ENCODE measurements at regions not wholly inside any gene's neighbourhood (a gene's known extent, or its start where the extent isn't known, plus 50 kb on each side); places are given as distances from the start of the nearest gene placed in this dataset.

DNA sequence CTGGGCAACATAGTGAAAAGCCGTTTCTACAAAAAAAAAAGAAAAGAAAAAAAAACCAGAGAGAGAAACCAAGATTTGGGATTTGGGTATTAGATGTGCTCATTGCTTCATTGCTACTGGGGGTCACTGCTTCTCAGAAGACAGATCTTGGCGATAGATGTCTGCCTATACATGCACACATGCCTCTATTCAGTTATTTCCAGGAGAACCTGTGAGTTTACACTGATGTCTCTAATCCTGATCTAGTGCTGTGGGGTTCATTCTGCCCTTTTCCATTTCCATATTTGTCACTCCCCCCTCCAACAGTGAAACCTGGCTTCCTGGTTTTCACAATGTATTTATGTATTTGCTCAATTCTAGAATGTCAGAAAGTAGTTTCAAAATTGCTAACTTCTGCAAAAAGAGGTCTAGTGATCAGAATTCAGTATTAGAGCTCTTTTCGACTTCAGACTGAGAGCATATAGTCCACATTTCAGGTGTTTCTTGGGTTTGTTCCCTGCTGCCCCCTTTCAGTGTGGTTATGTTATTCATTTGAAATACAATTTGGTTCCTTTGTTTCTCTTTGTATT is 111.0 kb downstream of the SLC25A47 start:
- Histone ChIP-seq H3K36me3 (ENCODE audit: insufficient read depth, insufficient read length, low read length) (no peaks in the 10 kb centered on the region), H3K4me1 (ENCODE audit: insufficient read depth, insufficient read length) (peaks cover 3% of the 10 kb centered on the region), H3K27me3 (ENCODE audit: insufficient read depth, insufficient read length) (no peaks in the 10 kb centered on the region), H3K4me3 (ENCODE audit: insufficient read length, low read depth) (no peak overlapping the region), H3K9ac (ENCODE audit: insufficient read length, low read depth) (no peak overlapping the region), H3K9me3 (ENCODE audit: insufficient read depth, low read length) (no peaks in the 10 kb centered on the region)
- no peak for DNase-seq (ENCODE audit: low read depth, low spot score)
- TF ChIP-seq SUZ12 (IDR thresholded peaks at IDR 0.05; ENCODE audit: extremely low read depth, insufficient read depth, insufficient read length), result no peak
- TF ChIP-seq ZNF274 (IDR thresholded peaks at IDR 0.05; ENCODE audit: low read depth, low read length), result no peak
- TF ChIP-seq YY1 (IDR thresholded peaks at IDR 0.05; ENCODE audit: insufficient read depth, insufficient read length), result no peak

DNA sequence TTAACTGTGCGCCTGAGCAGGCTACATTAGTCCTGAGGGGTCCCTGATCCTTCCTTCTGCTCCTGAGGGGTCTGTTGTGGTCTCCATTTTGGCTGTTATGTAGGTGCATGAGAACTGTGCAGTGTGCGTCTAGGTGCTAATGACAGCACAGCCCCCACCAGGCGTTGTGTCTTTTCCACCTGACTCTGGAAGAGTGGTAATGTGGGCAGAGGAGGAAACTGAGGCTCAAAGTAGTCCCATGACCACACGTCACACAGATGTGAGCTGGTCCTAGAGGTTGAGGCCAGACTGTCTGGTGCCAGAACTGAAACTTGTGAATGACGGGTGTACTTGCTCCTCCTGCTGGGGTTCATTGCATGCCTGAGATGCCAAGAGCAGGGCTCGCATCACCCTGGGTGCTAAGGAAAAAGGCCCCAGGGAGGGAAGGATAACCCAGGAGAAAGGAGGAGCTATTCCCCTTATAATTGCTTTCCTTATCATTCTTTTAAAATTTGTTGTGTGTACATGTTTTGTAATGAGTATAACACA is 111.8 kb downstream of the SLC25A47 start:
- Histone ChIP-seq H3K9me3 (ENCODE audit: insufficient read depth, low read length) (no peaks in the 10 kb centered on the region), H3K36me3 (ENCODE audit: insufficient read depth, insufficient read length, low read length) (no peaks in the 10 kb centered on the region), H3K4me1 (ENCODE audit: insufficient read depth, insufficient read length) (peaks cover 3% of the 10 kb centered on the region), H3K27me3 (ENCODE audit: insufficient read depth, insufficient read length) (no peaks in the 10 kb centered on the region), H3K4me3 (ENCODE audit: insufficient read length, low read depth) (no peak overlapping the region), H3K9ac (ENCODE audit: insufficient read length, low read depth) (no peak overlapping the region)
- TF ChIP-seq ZNF274 (IDR thresholded peaks at IDR 0.05; ENCODE audit: low read depth, low read length) (no peak), YY1 (IDR thresholded peaks at IDR 0.05; ENCODE audit: insufficient read depth, insufficient read length) (no peak), SUZ12 (IDR thresholded peaks at IDR 0.05; ENCODE audit: extremely low read depth, insufficient read depth, insufficient read length) (no peak)
- no peak for DNase-seq (ENCODE audit: low read depth, low spot score)

GRCh38 chr14:100435459-100435858 is 112.3 kb downstream of the SLC25A47 start:
- no peaks in the 10 kb centered on the region for H3K27me3 ChIP-seq (ENCODE audit: insufficient read depth, insufficient read length)
- TF ChIP-seq SUZ12 (IDR thresholded peaks at IDR 0.05; ENCODE audit: extremely low read depth, insufficient read depth, insufficient read length) (no peak), ZNF274 (IDR thresholded peaks at IDR 0.05; ENCODE audit: low read depth, low read length) (no peak), YY1 (IDR thresholded peaks at IDR 0.05; ENCODE audit: insufficient read depth, insufficient read length) (no peak)
- no peaks in the 10 kb centered on the region for H3K36me3 ChIP-seq (ENCODE audit: insufficient read depth, insufficient read length, low read length)
- H3K9me3 ChIP-seq (ENCODE audit: insufficient read depth, low read length), result no peaks in the 10 kb centered on the region
- no peak for DNase-seq (ENCODE audit: low read depth, low spot score)
- peaks cover 3% of the 10 kb centered on the region for H3K4me1 ChIP-seq (ENCODE audit: insufficient read depth, insufficient read length)
- no peak overlapping the region for H3K9ac ChIP-seq (ENCODE audit: insufficient read length, low read depth)
- H3K4me3 ChIP-seq (ENCODE audit: insufficient read length, low read depth), result no peak overlapping the region

DNA sequence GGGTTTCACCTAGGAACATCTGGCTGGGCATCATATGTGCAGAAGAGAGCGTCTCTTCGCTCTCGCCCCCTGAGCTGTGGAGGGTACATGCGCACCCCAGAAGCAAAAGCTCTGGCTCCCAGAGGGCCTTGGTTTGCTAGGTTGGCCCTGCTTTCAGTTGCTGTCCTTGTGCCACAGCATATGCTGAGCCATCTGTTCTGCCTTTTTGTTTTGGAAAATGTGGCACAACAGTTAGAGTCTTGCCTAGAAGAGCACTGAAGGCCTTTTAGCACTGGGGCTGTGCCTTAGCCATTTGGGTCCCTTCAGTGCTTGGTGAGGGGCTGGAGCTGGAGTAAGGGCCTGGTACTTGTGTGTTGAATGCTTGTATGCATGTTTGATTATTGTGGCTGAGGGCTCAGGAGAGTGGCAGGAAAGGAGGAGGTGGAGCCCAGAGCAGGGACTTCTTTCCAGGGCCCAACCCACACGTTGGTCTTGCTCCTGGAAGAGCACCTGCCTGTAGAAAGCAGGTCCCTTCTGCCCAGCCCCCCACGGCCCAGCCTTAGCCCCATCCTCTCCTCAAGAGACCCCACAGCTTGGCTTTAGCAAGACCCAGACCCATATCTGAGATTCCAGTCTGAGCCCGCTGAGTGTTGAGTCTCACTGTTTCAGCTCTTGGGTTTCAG is 113.7 kb downstream of the SLC25A47 start:
- H3K4me1 ChIP-seq (ENCODE audit: insufficient read depth, insufficient read length), result peaks cover 3% of the 10 kb centered on the region
- no peak overlapping the region for H3K4me3 ChIP-seq (ENCODE audit: insufficient read length, low read depth)
- TF ChIP-seq SUZ12 (IDR thresholded peaks at IDR 0.05; ENCODE audit: extremely low read depth, insufficient read depth, insufficient read length) (no peak), ZNF274 (IDR thresholded peaks at IDR 0.05; ENCODE audit: low read depth, low read length) (no peak), YY1 (IDR thresholded peaks at IDR 0.05; ENCODE audit: insufficient read depth, insufficient read length) (no peak)
- H3K9me3 ChIP-seq (ENCODE audit: insufficient read depth, low read length), result no peaks in the 10 kb centered on the region
- H3K9ac ChIP-seq (ENCODE audit: insufficient read length, low read depth), result no peak overlapping the region
- H3K36me3 ChIP-seq (ENCODE audit: insufficient read depth, insufficient read length, low read length), result no peaks in the 10 kb centered on the region
- DNase-seq (ENCODE audit: low read depth, low spot score), result no peak
- H3K27me3 ChIP-seq (ENCODE audit: insufficient read depth, insufficient read length), result no peaks in the 10 kb centered on the region

DNA sequence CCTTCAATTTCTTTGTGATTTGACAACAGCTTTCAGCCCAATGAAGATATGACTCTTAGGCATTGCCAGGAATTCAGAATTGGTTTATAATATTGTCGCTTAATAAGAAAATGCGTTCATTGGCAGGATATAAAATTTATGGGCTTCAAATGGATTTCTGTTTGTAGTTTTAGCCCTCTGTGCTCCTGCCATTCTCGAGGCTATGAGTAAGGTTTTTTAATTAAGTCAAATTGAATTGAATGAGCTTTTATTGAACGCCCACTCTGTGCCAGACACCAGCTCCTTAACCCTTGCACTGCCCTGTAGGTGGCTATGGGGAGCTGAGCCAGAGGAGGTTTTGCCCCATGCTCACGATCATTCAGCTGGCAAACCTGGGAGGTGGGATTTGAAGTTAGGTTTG is 115.1 kb downstream of the SLC25A47 start:
- TF ChIP-seq YY1 (IDR thresholded peaks at IDR 0.05; ENCODE audit: insufficient read depth, insufficient read length) (no peak), ZNF274 (IDR thresholded peaks at IDR 0.05; ENCODE audit: low read depth, low read length) (no peak), SUZ12 (IDR thresholded peaks at IDR 0.05; ENCODE audit: extremely low read depth, insufficient read depth, insufficient read length) (no peak)
- DNase-seq (ENCODE audit: low read depth, low spot score), result no peak

DNA sequence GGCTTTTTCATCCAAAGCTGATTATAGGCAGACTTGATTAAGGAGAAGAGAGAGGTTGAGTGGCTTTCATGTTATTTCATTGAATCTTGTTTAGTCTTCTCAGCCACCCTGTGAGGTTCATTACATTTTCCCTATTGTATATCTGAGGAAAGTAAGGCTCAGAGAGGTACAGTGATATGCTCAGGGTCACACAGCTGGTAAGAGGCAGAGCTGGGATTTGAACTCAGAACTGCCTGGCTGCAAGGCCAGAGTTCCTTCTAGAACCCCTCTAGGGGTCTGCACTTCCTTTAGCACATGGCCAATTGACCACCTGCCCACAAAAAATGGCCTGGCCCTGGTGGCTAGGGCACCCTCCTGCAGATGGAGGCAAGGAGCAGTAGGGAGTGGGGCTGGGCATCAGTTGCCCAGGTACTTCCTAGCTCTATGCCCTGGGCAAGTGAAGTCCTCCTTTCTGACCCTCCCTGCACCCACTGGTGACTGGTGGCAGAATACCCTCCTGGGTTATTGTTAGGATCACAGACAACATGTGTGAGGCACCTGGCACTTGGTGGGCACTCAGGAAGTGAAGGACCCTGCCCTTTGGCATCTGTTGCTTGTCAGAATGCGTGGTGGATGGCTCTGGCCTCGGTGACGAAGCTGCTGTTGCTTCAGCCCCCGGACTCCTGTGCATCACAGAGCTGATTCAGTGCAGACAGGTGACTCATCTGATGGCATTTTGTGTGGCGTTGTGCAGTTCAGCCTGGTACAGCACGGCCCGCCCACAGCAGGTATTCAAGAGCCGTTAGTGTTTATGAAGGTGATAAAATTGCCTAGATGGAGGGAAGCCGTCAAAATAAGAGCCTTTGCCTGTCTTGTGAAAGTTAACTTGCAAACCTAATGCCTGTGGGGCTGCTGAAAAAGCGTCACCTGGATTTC is 115.8 kb downstream of the SLC25A47 start:
- Histone ChIP-seq H3K27me3 (ENCODE audit: insufficient read depth, insufficient read length) (no peaks in the 10 kb centered on the region), H3K9ac (ENCODE audit: insufficient read length, low read depth) (no peak overlapping the region), H3K9me3 (ENCODE audit: insufficient read depth, low read length) (no peaks in the 10 kb centered on the region), H3K36me3 (ENCODE audit: insufficient read depth, insufficient read length, low read length) (no peaks in the 10 kb centered on the region), H3K4me3 (ENCODE audit: insufficient read length, low read depth) (no peak overlapping the region), H3K4me1 (ENCODE audit: insufficient read depth, insufficient read length) (peaks cover 7% of the 10 kb centered on the region)
- no peak for DNase-seq (ENCODE audit: low read depth, low spot score)
- TF ChIP-seq YY1 (IDR thresholded peaks at IDR 0.05; ENCODE audit: insufficient read depth, insufficient read length), result no peak
- no peak for TF ChIP-seq ZNF274 (IDR thresholded peaks at IDR 0.05; ENCODE audit: low read depth, low read length)
- TF ChIP-seq SUZ12 (IDR thresholded peaks at IDR 0.05; ENCODE audit: extremely low read depth, insufficient read depth, insufficient read length), result no peak

More for the DNA sequence above, 115.1 kb downstream of the SLC25A47 start:
- H3K4me1 ChIP-seq (ENCODE audit: insufficient read depth, insufficient read length), result peaks cover 7% of the 10 kb centered on the region
- no peaks in the 10 kb centered on the region for H3K27me3 ChIP-seq (ENCODE audit: insufficient read depth, insufficient read length)
- no peak overlapping the region for H3K4me3 ChIP-seq (ENCODE audit: insufficient read length, low read depth)
- H3K36me3 ChIP-seq (ENCODE audit: insufficient read depth, insufficient read length, low read length), result no peaks in the 10 kb centered on the region
- H3K9me3 ChIP-seq (ENCODE audit: insufficient read depth, low read length), result no peaks in the 10 kb centered on the region
- no peak overlapping the region for H3K9ac ChIP-seq (ENCODE audit: insufficient read length, low read depth)

All from NT2/D1 (cell line).